NCI-H187 treated with DMSO at 0.1 percent for 48 hours (cell line): ENCODE measurements at regions not wholly inside any gene's neighbourhood (a gene's known extent, or its start where the extent isn't known, plus 50 kb on each side); places are given as distances from the start of the nearest gene placed in this dataset.

Source experiments
- DNase-seq: peaks from one replicate; lab custom pipeline; 2025; lab: John Stamatoyannopoulos, UW

DNA sequence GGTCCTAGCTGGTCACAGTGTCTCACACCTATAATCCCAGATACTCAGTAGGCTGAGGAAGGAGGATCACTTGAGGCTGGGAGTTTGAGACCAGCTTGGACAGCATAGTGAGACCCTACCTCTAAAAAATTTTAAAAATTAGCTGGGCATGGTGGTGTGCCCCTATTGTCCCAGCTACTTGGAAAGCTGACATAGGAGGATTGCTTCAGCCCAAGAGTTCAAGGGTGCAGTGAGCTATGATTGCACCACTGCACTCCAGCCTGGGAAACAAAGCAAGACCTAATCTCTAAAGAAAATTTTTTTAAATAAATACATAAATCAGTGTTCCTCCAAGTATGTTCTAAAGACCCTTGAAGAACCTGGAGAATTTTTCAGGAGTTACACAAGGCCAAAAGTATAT lies 50.6 kb upstream of the GNAO1 start:
- DNase-seq: no peak

DNA sequence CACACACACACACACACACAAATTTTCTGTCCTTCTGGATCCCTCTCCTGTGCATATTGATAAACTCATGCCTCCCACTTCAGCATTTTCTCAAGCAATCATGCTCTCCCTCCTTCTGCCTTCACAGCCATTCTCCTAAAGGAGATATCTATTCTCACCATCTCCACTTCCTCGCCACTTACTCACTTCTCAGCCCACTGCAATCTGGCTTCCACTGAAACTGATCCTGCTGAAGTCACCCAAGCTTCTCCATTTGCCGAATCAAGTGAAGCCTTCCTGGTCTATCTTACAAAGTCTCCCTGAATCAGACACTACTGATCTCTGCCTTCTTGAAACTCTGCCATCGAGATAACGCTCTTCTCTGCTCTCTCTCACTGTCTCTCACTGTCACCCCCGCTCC lies 54.0 kb upstream of the GNAO1 start:
- no peak for DNase-seq

DNA sequence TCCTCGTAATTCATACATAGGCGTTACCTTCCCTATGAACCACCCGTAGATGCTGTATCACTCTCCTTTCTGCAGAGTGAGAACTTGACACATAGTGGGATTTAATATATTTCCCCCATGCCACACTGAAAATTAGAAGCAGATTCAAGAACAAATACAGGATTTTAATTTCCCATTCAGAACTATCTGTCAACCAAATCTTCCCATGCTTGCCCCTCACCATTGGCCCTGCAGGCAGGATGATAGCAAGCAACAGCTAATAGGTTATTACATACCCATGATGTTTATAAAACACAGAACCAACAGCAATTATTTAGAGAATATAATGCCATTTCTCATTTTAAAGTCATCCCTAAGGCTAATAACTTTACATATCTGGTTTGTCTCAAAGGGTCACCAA lies 55.0 kb upstream of the GNAO1 start:
- no peak for DNase-seq

DNA sequence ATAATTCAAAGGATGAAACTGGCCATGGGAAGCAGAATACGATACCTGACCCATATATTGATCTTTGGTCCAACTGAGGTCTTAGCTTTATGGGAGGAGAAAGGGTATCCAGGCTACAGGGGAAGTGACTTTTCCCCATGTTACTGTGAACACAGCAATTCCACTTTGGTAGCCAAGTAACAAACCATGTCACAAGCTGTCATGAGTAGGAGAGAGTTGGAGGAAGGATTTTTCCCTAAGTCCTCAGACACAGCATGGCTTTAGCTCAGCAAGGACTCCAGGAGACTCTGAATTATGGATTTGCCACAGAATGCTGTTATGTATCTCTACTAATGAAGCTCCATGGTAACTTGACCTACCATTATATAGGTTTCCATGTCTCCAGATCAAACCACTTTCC lies 56.5 kb upstream of the GNAO1 start:
- no peak for DNase-seq

DNA sequence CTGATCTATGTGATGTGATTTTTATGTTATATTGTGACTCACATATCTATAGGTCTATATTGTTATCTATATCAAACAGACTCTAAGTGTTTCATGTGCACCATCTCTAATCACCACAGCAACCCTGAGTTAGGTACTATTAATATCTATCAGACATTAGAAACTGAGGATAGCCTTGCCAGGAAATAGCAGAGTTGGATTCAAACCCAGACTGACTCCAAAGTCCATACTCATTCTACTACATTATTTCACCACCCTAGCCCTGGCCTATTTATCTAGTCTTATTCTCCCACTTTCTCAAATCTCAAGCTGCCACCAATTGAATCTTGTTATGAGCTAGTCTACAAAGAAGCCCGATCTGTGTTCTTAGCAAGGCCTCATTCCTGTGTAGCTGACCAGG lies 65.4 kb upstream of the GNAO1 start:
- DNase-seq: no peak

DNA sequence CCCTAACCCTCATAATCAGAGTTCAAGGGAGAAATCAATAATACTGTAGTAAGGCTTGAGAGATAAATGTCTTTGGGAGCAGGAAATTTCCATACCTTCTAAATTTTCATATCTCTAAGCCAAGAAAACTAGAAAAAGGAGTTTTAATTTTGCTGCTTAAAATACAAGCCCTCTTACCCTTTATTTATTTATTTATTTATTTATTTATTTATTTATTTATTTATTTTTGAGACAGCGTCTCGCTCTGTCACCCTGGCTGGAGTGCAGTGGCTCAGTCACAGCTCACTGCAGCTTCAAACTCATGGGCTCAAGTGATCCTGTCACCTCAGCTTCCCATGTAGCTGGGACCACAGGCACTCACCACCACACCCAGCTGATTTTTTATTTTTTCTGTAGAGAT lies 69.0 kb upstream of the GNAO1 start:
- DNase-seq: no peak

DNA sequence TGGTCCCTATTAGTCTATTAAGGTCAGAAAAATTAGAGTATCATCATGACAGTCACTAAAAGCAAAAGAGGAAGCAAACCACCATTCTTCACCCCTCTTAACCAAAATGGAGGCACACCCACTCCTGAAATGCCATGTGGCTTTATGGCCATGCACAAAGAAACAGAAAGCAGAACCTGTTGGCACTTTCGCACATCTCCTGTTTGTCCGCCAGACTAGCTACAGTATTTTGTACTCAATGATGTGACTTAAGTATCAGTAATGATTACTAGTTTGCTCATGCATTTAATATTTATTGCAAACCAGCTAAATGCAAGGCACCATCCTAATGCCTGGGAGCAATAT lies 70.2 kb upstream of the GNAO1 start:
- no peak for DNase-seq

DNA sequence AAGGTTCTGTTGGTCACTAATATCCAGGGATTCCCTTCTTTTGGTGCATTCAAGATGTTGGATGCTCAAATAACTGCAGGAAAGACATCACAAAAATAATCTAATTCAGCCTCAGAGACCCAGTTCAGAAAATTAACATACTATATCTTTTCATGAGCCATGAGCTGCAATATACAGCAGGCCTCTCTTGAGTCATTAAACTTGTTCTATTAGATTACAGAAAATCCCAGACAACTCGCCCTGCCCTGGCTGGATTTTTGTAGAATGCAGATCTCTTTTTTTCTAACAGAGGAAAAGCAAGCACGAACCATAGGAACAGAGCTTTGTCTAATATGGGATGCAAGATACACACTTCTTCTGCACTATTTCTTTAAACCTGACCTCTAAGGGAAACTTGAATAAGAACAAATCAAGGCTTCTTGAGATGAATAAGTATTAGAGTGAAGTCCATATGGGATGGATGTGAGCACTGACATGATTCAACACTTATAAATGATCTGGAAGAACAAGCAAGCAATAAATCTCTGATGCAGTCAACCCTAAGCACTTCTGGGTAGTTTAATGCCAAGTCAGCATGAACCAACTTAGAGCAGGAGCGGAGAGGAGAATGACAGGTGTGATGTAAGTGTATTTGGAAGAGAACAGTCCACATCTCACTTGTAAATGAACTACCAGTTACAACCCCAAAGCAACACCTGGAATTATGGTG lies 70.7 kb upstream of the GNAO1 start:
- peak; percentile 45 for DNase-seq

DNA sequence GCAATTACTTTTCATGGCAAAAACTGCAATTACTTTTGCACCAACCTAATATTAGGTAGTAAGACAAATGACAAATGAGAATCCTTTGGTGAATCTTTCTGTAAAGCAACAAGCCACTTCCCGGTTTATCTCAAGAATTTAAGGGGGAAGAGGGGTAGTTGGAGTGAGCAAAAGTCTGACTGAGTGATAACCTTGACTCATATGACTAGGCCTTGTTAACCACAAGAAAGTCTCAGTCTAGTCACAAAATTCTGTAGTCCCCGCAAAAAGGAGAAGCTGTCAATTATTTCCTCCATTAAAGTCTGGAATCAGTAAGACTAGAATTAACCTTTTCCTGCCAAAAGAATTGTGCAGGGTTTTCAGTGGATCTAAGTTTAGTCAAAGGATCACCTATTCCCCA lies 72.2 kb upstream of the GNAO1 start:
- no peak for DNase-seq

DNA sequence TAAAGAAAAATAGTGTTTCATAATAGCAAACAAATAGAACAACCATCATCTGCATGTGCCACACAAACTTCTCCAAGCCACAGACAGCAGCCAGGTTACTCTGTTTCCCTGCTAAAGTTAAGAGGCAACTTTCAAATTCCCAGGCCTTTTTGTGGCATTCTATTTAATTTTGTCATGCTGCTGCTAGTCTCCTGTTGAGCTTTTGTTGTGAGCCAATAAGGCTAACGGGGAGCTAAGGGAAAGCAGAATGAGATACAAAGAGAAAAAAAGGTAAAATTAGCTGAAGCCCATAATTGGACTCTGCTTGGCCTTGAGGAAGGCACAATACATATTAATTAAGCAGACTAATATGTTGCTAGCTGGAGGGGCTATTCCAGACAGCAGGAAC lies 74.7 kb upstream of the GNAO1 start:
- DNase-seq: no peak

DNA sequence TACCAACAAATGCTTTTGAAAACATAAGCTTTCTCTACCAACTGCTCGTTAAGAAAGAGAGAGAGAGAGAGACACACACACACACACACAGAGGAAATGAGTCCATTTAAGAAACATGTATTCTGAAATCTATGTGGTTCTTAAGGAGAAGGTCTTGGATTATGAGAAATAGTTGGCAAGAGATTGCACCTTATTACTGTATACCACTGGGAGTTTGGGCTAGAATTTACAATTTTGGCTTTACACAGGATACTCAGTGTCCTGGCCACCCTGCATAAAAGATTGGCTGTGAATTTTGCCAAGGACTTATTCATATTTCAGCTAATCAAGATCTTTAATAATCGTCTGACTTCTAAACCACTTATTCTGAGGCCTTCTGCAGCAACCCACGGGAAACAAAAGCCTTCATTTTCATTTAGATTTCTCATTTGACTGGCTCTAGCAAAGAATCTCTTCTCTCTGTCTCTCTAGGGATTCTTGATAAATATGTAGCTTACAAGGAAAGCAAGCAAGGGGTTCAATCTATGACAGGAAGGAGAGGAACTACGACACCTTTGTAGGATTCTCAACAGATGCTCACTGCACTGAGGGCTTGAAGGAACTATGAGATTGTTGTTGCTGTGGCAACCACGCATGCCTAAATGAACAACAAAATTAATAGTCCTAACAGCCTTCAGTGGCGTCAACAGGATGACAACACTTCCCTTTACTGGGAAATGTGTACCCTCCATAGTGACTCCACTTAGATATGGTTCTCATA lies 75.3 kb upstream of the GNAO1 start:
- no peak for DNase-seq

DNA sequence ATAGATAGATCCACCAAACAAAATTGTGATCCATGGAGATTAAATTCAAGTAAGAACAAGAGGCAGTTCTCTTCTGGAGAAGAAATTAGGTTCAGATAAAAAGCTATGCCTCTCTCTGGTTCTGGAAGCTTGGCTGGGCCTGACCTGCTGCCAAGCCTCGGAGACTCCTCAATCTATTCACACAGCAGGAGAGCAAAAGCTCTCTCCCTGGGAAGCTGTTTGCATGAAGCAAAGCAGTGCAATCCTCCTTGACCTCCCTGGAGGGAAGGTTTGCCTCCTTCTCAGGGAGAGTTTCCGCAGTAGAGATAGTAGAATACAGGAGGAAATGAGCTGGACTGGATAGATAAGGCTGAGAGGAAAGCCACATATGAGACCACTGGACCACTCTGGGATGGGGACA lies 78.1 kb upstream of the GNAO1 start:
- no peak for DNase-seq

DNA sequence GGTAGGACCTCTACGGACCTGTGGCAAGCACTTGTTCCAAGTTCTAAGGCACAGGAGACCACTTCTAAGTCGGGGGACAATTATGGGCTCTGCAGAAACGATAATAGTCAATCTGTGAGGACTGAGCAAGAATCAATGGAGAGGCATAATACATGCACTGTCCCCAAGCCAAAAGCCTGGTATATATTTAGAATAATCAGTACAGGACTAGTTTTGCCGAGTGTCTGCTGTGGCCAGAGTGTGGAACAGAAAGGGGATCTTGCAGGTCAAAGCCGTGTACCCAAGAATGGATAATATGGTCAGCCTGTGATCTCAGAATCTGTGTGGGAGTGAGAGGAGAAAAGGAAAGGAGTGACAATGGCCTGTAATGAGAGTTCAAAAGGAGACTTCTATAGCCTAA lies 80.2 kb upstream of the GNAO1 start:
- no peak for DNase-seq

DNA sequence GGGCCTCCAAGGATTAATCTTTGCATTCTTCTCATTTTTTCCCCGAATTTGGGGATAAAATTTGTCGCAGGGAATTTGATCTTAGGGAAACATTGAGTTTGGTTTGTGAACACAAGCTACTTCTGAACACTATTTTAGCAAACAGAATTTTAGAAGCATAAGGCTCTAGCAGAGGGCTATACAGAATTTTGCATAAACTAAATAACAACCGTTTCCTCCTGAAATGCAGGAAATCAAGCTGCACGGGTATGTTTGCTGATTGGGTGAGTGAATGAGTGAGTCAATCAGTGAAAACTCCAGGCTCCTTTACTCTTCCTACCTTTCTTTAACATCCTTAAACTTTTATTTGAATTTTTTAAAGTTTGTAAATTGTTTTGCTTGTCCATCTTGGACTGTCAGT lies 81.3 kb upstream of the GNAO1 start:
- no peak for DNase-seq

DNA sequence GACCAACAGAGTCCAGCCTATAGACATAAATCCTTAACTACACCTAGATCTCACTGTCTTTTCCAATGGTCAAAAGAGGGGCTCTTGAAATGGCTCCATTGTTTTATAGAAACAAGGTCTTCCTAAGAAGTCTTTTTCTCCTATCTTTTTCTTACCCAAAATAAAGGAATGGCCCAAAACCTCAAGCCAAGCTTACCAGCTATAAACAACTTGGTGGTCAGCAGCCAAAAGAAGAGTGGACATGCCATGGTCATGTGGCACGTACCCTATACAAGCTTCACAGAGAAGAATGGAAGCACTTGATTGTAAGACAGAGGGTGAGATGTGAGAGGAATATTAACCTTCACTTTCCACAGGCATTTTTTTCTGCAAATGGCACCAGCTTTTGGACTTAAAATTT lies 82.1 kb upstream of the GNAO1 start:
- no peak for DNase-seq

DNA sequence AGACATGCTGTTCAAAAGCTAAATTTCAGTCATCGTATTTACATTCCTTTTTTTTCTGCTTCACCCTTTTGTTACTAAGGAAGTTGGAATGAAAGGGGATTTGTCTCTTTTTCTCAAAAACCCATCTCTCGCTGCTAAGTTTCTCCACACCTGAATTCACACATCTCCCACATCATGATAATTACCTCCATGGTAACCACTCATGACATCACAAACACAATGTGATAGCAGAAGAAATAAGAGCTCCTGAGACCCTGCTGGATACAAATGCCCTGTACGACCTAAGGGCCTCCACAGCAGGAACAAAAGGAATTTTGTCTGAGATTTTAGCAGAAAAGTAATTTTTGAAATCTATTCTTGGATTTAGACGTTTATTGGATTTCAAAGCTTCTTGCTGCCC lies 82.6 kb upstream of the GNAO1 start:
- no peak for DNase-seq

DNA sequence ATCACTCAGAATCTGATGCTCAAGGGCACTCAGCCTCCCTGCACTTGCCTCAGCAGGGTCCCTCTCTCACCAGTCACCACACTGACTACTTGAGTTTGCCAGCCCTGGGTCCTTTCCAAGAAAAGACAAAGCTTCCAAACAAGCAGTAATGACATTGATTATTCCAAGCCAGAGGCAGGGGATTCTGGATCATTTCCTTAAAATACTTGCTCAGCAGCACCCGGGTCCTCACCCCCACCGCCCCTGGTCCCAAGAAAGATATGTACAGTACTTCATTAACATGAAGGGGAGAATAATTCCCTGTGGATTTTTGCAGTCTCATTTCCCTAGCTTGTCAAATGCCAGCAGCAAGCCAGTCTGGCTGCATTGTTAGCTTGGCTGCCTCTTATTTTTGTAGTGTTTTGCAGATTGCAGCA lies 83.2 kb upstream of the GNAO1 start:
- DNase-seq: no peak

DNA sequence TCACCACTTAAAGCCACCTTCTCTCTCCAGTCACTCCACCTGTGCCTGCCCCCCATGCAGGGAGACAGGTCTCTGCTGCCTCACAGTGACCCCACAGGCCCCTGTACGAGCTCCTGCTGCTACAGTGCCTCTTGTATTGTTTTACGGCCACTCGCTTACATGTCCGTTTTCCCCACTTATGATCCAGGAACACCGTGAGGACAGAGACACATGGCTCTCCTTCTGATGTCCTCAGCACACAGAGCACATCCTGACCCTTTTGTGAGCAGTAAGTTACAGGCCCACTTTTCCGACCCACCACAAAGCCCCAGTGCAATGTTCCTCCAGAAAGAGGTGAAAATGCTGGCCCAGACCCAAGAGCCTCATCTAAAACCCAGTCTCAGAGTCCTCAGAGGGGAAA lies 84.8 kb upstream of the GNAO1 start:
- no peak for DNase-seq

DNA sequence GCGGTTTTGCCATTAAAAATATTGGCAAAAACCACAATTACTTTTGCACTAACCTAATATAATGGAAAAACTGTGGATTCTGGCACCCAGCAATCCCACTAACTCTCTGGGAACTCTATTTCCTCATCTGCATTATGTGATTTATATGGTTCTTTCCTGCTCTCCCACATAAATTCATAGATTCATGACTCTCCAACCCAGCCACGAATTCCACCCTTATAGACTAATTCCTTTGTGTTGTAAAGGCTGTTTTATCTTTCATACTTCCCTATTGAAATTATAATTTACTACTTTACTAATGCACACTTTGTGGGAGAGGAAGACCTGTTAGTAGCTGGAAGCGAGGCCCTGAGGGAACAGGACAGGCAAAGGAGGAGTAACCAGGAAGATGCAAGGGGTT lies 88.4 kb upstream of the GNAO1 start:
- no peak for DNase-seq

DNA sequence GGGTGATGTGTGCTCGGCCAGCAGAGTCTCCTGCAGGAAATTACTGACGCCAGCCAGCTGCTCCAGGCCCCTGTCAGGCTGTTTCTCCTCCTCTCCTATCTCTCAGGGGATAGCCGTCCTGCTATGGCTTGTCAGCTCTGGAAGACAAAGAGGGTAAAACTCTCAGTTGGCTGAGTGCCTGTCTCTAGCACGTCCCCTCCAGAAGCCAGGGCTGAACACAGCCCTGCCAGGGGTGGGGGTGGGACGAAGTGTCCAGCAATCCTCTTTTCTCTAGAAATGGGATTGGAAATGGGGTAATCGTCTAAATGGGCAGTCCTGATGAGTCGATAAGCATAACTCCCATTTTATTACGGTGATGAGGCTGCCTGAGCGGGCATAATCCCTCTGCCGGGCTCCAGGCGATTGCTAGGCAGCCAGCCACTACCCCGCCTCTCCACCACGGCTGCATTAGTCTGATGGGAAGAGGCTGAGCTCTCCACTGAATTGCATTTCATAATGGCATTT lies 89.1 kb upstream of the GNAO1 start:
- DNase-seq: peak; percentile 49

DNA sequence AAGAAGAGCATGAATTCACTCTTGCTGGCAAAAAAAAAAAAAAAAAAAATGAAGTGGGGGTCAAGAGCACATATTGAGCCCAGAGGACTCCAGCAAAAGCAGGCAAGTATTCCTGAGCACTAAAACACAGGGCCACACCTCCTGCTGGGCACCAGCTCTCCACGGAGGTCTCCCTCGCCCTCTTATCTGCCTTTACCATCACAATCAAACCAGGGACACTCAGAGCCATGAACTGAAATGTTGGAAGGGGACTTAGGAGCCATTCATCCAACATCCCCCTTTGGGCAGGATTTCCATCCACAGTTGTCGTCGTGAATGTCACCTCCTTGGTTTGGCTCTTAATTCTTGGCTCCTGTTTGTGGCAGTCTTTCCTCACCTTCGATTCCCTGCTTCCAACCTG lies 89.8 kb upstream of the GNAO1 start:
- no peak for DNase-seq

DNA sequence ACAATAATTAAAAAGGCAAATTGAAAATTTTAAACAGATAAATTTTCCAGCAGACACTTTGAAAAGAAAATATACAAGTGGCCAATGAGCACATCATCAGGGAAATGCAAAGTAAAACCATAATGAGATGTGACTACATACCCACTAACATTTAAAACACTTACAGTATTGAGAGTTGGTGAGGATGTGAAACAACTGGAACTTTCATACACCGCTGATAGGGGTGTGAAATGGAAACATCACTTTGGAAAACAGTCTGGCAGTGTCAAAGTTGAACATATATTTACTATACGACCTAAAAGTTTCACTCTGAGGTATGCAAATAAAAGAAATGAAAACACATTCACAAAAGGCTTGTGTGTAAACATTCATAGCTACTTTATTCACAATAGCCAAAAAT lies 94.0 kb upstream of the GNAO1 start:
- DNase-seq: no peak

DNA sequence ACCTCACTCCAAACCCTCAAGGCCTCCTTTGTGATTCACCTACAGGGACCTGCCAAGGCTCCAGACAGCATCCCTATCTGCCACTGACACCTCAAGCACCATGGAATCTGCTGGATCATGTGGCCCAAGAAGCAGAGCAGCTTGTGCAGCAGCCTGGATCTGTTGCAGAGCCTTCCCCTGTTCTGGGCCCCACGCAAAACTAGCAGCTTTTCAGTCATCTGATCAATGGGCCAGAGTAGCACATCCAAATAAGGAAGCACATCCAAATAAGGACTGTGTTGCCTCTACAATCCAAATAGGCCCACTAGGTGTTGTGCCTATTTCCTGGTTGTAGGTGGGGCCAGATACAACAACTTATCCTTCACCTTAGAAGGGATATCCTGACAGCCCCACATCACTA lies 97.1 kb upstream of the GNAO1 start:
- DNase-seq: no peak

DNA sequence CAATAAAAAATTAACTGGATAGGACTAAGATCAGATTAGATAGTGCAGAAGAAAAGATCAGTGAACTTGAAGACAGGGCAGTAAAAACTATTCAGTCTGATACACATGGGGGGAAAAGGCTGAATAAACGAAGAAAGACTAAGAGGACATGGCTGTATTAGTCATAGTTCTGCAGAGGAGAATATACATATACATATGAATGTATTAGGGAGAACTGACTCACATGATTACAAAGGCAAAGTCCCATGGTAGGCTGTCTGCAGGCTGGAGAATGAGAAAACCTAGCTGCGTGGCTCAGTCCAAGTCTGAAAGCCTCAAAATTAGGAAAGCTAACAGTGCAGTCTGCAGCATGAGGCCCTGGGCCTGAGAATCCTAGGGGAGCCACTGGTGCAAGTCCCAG lies 98.2 kb upstream of the GNAO1 start:
- DNase-seq: no peak
